ENCODE measurements at regions not wholly inside any gene's neighbourhood (a gene's known extent, or its start where the extent isn't known, plus 50 kb on each side); places are given as distances from the start of the nearest gene placed in this dataset.

GRCh38 chr6:156438350-156438923 lies 338.7 kb upstream of the ARID1B start:
- no CpG with 5 or more reads among the region's 10 CpGs for WGBS (ENCODE audit: insufficient coverage, insufficient read length)
- no peaks in the 10 kb centered on the region for H3K27me3 ChIP-seq (ENCODE audit: control insufficient read depth, insufficient read depth, low read length)
- H3K36me3 ChIP-seq (ENCODE audit: control insufficient read depth, insufficient read depth, low read length): no peaks in the 10 kb centered on the region
- DNase-seq (ENCODE audit: low read depth, low spot score): no peak
- H3K27ac ChIP-seq (ENCODE audit: low read length): no peak overlapping the region
- no peaks in the 10 kb centered on the region for H3K9me3 ChIP-seq (ENCODE audit: control insufficient read depth, insufficient read depth, low read length)
- peaks cover 1% of the 10 kb centered on the region; the same call in 1 of the 2 replicates for H3K4me1 ChIP-seq (ENCODE audit: control insufficient read depth, insufficient read depth, low read length)
- no peak overlapping the region for H3K4me3 ChIP-seq (ENCODE audit: low read length)

GRCh38 chr6:156437121-156437879 lies 339.9 kb upstream of the ARID1B start:
- H3K4me3 ChIP-seq (ENCODE audit: low read length): no peak overlapping the region
- no peaks in the 10 kb centered on the region for H3K36me3 ChIP-seq (ENCODE audit: control insufficient read depth, insufficient read depth, low read length)
- WGBS (ENCODE audit: insufficient coverage, insufficient read length): no CpG with 5 or more reads among the region's 11 CpGs
- H3K27me3 ChIP-seq (ENCODE audit: control insufficient read depth, insufficient read depth, low read length): no peaks in the 10 kb centered on the region
- no peaks in the 10 kb centered on the region for H3K9me3 ChIP-seq (ENCODE audit: control insufficient read depth, insufficient read depth, low read length)
- no peak for DNase-seq (ENCODE audit: low read depth, low spot score)
- H3K27ac ChIP-seq (ENCODE audit: low read length): no peak overlapping the region
- peaks cover 1% of the 10 kb centered on the region; the same call in 1 of the 2 replicates for H3K4me1 ChIP-seq (ENCODE audit: control insufficient read depth, insufficient read depth, low read length)

DNA sequence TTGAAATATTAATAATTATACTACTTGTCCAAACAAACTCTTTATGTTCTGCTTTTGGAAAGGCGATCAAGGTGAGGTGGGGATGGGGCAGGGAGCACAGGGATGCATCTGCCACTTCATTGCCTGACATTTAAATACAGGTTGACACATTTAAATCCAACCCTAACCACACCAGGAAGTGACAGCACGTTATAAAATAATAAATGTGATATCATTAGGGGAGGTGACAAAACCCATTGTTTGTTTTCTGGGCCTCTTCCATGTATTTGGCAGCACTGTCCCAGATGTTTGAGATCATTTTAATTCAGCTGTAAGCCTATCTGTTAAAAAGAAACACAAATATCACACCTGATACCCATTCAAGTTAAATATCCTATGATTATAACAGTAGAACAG lies 342.4 kb upstream of the ARID1B start:
- WGBS (ENCODE audit: insufficient coverage, insufficient read length): no CpG with 5 or more reads among the region's 2 CpGs
- H3K27ac ChIP-seq (ENCODE audit: low read length): no peak overlapping the region
- H3K27me3 ChIP-seq (ENCODE audit: control insufficient read depth, insufficient read depth, low read length): no peaks in the 10 kb centered on the region
- no peak for DNase-seq (ENCODE audit: low read depth, low spot score)
- H3K9me3 ChIP-seq (ENCODE audit: control insufficient read depth, insufficient read depth, low read length): no peaks in the 10 kb centered on the region
- peaks cover 1% of the 10 kb centered on the region; the same call in 1 of the 2 replicates for H3K4me1 ChIP-seq (ENCODE audit: control insufficient read depth, insufficient read depth, low read length)
- H3K36me3 ChIP-seq (ENCODE audit: control insufficient read depth, insufficient read depth, low read length): no peaks in the 10 kb centered on the region
- no peak overlapping the region for H3K4me3 ChIP-seq (ENCODE audit: low read length)

DNA sequence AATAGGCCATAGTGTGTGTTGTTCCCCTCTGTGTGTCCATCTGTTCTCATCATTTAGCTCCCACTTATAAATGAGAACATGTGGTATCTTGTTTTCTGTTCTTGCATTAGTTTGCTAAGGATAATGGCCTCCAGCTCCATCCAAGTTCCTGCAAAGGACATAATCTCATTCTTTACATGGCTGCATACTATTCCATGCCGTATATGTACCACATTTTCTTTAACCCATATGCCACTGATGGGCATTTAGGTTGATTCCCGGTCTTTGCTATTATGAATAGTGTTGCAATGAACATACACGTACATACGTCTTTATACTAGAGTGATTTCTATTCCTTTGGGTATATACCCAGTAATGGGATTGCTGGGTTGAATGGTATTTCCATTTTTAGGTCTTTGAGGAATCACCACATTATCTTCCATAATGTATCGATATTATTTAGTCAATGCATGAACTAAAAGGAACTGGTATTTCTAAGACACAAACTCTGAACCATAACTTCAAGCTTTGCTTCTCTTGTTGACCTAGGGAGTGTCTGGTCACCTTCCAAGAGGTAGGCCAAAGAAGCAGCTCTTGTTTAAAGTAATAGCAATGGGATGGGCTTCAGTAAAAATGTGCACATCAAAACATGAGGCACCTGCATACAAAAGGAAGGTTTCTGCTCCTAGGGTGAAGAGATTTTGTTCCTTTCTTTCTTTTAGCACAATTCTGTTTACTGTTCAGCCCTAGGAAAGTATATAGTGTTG lies 343.0 kb upstream of the ARID1B start:
- Histone ChIP-seq H3K9me3 (ENCODE audit: control insufficient read depth, insufficient read depth, low read length) (no peaks in the 10 kb centered on the region), H3K27me3 (ENCODE audit: control insufficient read depth, insufficient read depth, low read length) (no peaks in the 10 kb centered on the region), H3K36me3 (ENCODE audit: control insufficient read depth, insufficient read depth, low read length) (no peaks in the 10 kb centered on the region), H3K4me3 (ENCODE audit: low read length) (no peak overlapping the region), H3K27ac (ENCODE audit: low read length) (no peak overlapping the region), H3K4me1 (ENCODE audit: control insufficient read depth, insufficient read depth, low read length) (peaks cover 1% of the 10 kb centered on the region; the same call in 1 of the 2 replicates)
- DNase-seq (ENCODE audit: low read depth, low spot score): no peak
- WGBS (ENCODE audit: insufficient coverage, insufficient read length): no CpG with 5 or more reads among the region's 5 CpGs

DNA sequence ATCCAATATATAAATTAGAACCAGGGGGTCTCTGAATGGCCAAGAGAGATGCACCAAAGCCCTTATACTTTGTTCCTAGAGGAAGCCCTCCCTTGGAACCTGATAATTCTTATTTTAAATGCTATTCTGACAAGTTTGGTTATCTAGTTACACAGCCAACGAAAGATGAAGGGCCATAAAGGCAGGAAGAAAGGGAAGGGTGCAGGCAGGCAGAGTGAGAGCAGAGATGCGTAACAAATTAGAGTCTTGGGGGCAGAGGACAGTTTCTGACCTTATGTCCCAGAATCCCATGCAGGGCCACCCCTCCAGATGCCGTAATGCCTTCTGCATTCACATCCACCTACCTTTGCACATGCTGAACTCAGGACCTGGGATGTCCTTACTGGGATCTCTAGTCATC lies 344.6 kb upstream of the ARID1B start:
- H3K27ac ChIP-seq (ENCODE audit: low read length): no peak overlapping the region
- no peak for DNase-seq (ENCODE audit: low read depth, low spot score)
- no CpG with 5 or more reads among the region's 3 CpGs for WGBS (ENCODE audit: insufficient coverage, insufficient read length)
- H3K4me1 ChIP-seq (ENCODE audit: control insufficient read depth, insufficient read depth, low read length): peaks cover 1% of the 10 kb centered on the region; the same call in 1 of the 2 replicates
- H3K4me3 ChIP-seq (ENCODE audit: low read length): no peak overlapping the region
- H3K27me3 ChIP-seq (ENCODE audit: control insufficient read depth, insufficient read depth, low read length): no peaks in the 10 kb centered on the region
- H3K9me3 ChIP-seq (ENCODE audit: control insufficient read depth, insufficient read depth, low read length): no peaks in the 10 kb centered on the region
- H3K36me3 ChIP-seq (ENCODE audit: control insufficient read depth, insufficient read depth, low read length): no peaks in the 10 kb centered on the region

- no peaks in the 10 kb centered on the region for H3K9me3 ChIP-seq (ENCODE audit: control insufficient read depth, insufficient read depth, low read length)
- H3K4me1 ChIP-seq (ENCODE audit: control insufficient read depth, insufficient read depth, low read length): no peaks in the 10 kb centered on the region
- H3K4me3 ChIP-seq (ENCODE audit: low read length): no peak overlapping the region
- no peaks in the 10 kb centered on the region for H3K36me3 ChIP-seq (ENCODE audit: control insufficient read depth, insufficient read depth, low read length)
- H3K27me3 ChIP-seq (ENCODE audit: control insufficient read depth, insufficient read depth, low read length): no peaks in the 10 kb centered on the region
- no peak for DNase-seq (ENCODE audit: low read depth, low spot score)
- H3K27ac ChIP-seq (ENCODE audit: low read length): no peak overlapping the region
- WGBS (ENCODE audit: insufficient coverage, insufficient read length): no CpG with 5 or more reads among the region's 3 CpGs
Observed at GRCh38 chr6:156430386-156430785, 346.8 kb upstream of the ARID1B start.

- Histone ChIP-seq H3K4me3 (ENCODE audit: low read length) (no peak overlapping the region), H3K9me3 (ENCODE audit: control insufficient read depth, insufficient read depth, low read length) (no peaks in the 10 kb centered on the region), H3K36me3 (ENCODE audit: control insufficient read depth, insufficient read depth, low read length) (no peaks in the 10 kb centered on the region), H3K27me3 (ENCODE audit: control insufficient read depth, insufficient read depth, low read length) (no peaks in the 10 kb centered on the region), H3K4me1 (ENCODE audit: control insufficient read depth, insufficient read depth, low read length) (no peaks in the 10 kb centered on the region), H3K27ac (ENCODE audit: low read length) (no peak overlapping the region)
- WGBS (ENCODE audit: insufficient coverage, insufficient read length): no CpG with 5 or more reads among the region's 2 CpGs
- DNase-seq (ENCODE audit: low read depth, low spot score): no peak
Observed at GRCh38 chr6:156427345-156427744, 349.8 kb upstream of the ARID1B start.

DNA sequence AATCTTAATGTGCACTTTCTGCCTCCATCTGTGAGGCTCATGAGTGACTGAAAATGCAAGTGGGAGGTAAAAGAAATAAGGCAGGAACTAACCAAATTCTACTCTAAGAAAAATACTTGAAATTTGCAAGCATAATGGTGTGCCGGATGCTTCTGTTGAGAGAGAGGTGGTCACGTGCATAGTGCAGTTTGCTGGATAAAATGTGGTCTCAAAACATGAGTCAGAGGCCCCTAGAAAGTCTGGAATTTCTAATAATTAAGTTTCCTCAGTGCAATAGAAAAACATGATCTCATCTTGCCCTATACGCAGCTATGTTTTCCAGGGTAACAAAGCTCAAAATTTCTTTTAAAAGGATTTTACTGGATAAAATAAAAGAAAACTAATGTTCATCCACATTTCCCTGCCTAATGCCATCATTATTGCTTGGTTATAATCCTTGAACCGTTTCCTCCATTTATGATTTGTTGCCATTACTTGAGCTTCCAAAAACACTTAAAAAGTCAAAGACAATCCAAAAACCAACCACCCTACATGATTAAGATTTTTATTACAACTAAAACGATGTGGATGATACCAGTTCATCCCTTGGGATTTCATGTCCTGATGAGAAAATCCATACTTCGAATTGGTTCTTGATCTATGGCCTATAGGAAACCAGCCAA lies 351.7 kb upstream of the ARID1B start:
- Histone ChIP-seq H3K27ac (ENCODE audit: low read length) (no peak overlapping the region), H3K27me3 (ENCODE audit: control insufficient read depth, insufficient read depth, low read length) (no peaks in the 10 kb centered on the region), H3K9me3 (ENCODE audit: control insufficient read depth, insufficient read depth, low read length) (no peaks in the 10 kb centered on the region), H3K36me3 (ENCODE audit: control insufficient read depth, insufficient read depth, low read length) (no peaks in the 10 kb centered on the region), H3K4me3 (ENCODE audit: low read length) (no peak overlapping the region), H3K4me1 (ENCODE audit: control insufficient read depth, insufficient read depth, low read length) (no peaks in the 10 kb centered on the region)
- no CpG with 5 or more reads among the region's 6 CpGs for WGBS (ENCODE audit: insufficient coverage, insufficient read length)
- DNase-seq (ENCODE audit: low read depth, low spot score): no peak

DNA sequence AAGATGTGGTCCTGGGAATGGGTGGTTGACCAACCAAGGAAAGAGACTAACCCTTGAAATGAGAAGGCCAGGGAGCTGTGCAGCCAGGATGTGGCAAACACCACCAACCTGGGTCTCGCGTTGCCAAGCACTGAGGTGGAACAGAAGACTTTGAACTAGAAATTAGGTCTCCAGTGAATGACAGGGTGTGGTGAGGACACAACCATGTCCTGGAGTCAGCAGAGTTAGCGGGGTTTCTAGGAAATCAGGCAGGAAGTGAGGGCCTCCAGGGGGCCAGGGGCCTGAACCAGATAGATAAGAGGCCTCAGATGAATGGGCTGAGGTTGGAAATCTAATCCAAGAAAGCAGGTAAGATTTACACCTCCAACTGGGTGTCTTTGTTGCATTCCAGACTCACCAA lies 353.3 kb upstream of the ARID1B start:
- H3K4me1 ChIP-seq (ENCODE audit: control insufficient read depth, insufficient read depth, low read length): no peaks in the 10 kb centered on the region
- H3K27ac ChIP-seq (ENCODE audit: low read length): no peak overlapping the region
- H3K36me3 ChIP-seq (ENCODE audit: control insufficient read depth, insufficient read depth, low read length): no peaks in the 10 kb centered on the region
- DNase-seq (ENCODE audit: low read depth, low spot score): no peak
- no peaks in the 10 kb centered on the region for H3K27me3 ChIP-seq (ENCODE audit: control insufficient read depth, insufficient read depth, low read length)
- H3K4me3 ChIP-seq (ENCODE audit: low read length): no peak overlapping the region
- H3K9me3 ChIP-seq (ENCODE audit: control insufficient read depth, insufficient read depth, low read length): no peaks in the 10 kb centered on the region
- WGBS (ENCODE audit: insufficient coverage, insufficient read length): no CpG with 5 or more reads among the region's 3 CpGs

DNA sequence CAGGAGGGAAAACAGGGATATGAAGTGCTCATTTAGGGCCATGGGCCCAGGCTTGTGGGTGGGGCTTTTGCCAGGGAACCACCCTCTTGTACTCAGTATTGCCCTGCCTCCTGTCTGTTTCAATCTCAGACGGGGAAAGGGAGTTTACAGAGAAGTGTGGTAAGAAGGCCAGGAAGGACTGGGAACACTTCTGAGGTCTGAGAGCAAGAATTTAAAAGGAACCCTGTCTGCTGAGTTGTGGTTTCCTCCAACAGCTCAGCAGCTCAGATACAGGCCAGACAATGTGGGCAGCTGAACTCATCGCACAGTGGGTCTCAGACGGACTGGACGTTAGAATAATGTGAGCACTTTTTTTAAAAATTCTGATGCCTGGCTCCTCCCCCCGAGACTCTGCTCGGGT lies 354.1 kb upstream of the ARID1B start:
- WGBS (ENCODE audit: insufficient coverage, insufficient read length): no CpG with 5 or more reads among the region's 6 CpGs
- no peak overlapping the region for H3K27ac ChIP-seq (ENCODE audit: low read length)

More for the DNA sequence above, 354.1 kb upstream of the ARID1B start:
- no peaks in the 10 kb centered on the region for H3K4me1 ChIP-seq (ENCODE audit: control insufficient read depth, insufficient read depth, low read length)
- no peak overlapping the region for H3K4me3 ChIP-seq (ENCODE audit: low read length)
- no peaks in the 10 kb centered on the region for H3K36me3 ChIP-seq (ENCODE audit: control insufficient read depth, insufficient read depth, low read length)
- no peaks in the 10 kb centered on the region for H3K9me3 ChIP-seq (ENCODE audit: control insufficient read depth, insufficient read depth, low read length)
- DNase-seq (ENCODE audit: low read depth, low spot score): no peak
- no peaks in the 10 kb centered on the region for H3K27me3 ChIP-seq (ENCODE audit: control insufficient read depth, insufficient read depth, low read length)
